ENCODE measurements at regions not wholly inside any gene's neighbourhood (a gene's known extent, or its start where the extent isn't known, plus 50 kb on each side); places are given as distances from the start of the nearest gene placed in this dataset.

DNA sequence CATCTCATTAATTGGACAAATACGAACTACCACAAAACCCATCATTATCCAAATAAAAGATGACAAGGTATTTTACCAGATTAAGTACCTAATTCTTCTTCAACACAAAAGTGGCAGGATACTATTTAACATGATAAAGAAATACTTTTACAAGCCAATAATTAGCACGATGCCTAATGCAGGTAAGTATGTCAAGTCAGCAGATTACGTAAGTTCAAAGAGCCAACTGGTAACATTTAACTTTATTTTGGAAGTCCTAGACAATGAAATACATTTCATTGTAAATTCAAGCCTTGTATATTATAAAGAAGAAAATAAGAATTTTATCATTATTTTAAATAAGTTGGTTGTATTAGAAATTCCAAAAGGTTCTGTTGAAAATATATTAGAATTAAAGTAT is 535.3 kb upstream of the SOX9 start:
- no peaks in the 10 kb centered on the region for H3K9me3 ChIP-seq (ENCODE audit: insufficient read depth in 2 of 2, low read depth in 1 of 2, low read length in 1 of 2)
- TF ChIP-seq SAP30 (IDR thresholded peaks at IDR 0.05; ENCODE audit: insufficient read depth, insufficient replicate concordance, low read length) = no peak
- TF ChIP-seq CEBPB (IDR thresholded peaks at IDR 0.05; ENCODE audit: low read depth, low read length) = no peak
- no peak for TF ChIP-seq CTBP2 (IDR thresholded peaks at IDR 0.05; ENCODE audit: borderline replicate concordance, insufficient read depth, insufficient read length, low read length)
- TF ChIP-seq RFX5 (IDR thresholded peaks at IDR 0.05; ENCODE audit: borderline replicate concordance, low read depth, low read length) = no peak
- TF ChIP-seq JUN (IDR thresholded peaks at IDR 0.05; ENCODE audit: low read depth, low read length) = no peak
- TF ChIP-seq MAFK (IDR thresholded peaks at IDR 0.05; ENCODE audit: low read depth, low read length) = peak; percentile 85
- no peak for TF ChIP-seq PHF8 (conservative IDR thresholded peaks at IDR 0.05; ENCODE audit: low read depth, low read length)
- no peak overlapping the region for H3K14ac ChIP-seq (ENCODE audit: insufficient read length)
- no peak overlapping the region for H3K27ac ChIP-seq (ENCODE audit: low read depth, low read length)
- no peak overlapping the region for H3K4me2 ChIP-seq (ENCODE audit: insufficient read depth in 1 of 2, low read depth in 2 of 2, low read length in 2 of 2)
- ChIA-PET CTCF (ENCODE audit: partially characterized antibody) (no interaction called here), POLR2A (ENCODE audit: partially characterized antibody) (no interaction called here)
- no peaks in the 10 kb centered on the region for H3K27me3 ChIP-seq (replicated peaks in 1 of 4; ENCODE audit: control insufficient read depth in 3 of 4, extremely low read depth in 1 of 4, insufficient read depth in 3 of 4, low read length in 3 of 4)
- H4K91ac ChIP-seq (replicated peaks; ENCODE audit: insufficient read length, low read length) = no peak overlapping the region
- no peak overlapping the region for H3K23ac ChIP-seq (ENCODE audit: insufficient read length)
- WGBS, 2 experiments (ENCODE audit: extremely low coverage in 1 of 2, insufficient coverage in 1 of 2, insufficient read length in 1 of 2, insufficient replicate concordance in 2 of 2, low coverage in 1 of 2, low lambda C conversion rate in 2 of 2, missing lambda C conversion rate in 1 of 2) = 67% methylated on average over 3 of the region's 3 CpGs; no CpG with 5 or more reads in 1 of the 2 experiments
- H3K79me1 ChIP-seq (ENCODE audit: low read depth, low read length) = no peaks in the 10 kb centered on the region
- no peak overlapping the region for H3K4ac ChIP-seq (replicated peaks; ENCODE audit: insufficient read length, low read depth, low read length)
- H3K56ac ChIP-seq (replicated peaks; ENCODE audit: insufficient read length, low read depth, low read length) = no peak overlapping the region
- H3K9ac ChIP-seq (replicated peaks in 1 of 4; ENCODE audit: extremely low read depth in 1 of 4, low read depth in 3 of 4, low read length in 3 of 4) = no peak overlapping the region
- H2AK5ac ChIP-seq (ENCODE audit: low read depth, low read length) = no peak overlapping the region
- no peaks in the 10 kb centered on the region for H3K36me3 ChIP-seq (ENCODE audit: control insufficient read depth in 2 of 4, insufficient read depth in 4 of 4, low read length in 3 of 4)
- H2BK120ac ChIP-seq (replicated peaks; ENCODE audit: low read depth, low read length) = no peak overlapping the region
- no peak overlapping the region for H2BK5ac ChIP-seq (ENCODE audit: low read depth, low read length)
- H4K5ac ChIP-seq (ENCODE audit: insufficient read length, low read depth, low read length) = no peak overlapping the region
- no peak overlapping the region for H2BK12ac ChIP-seq (ENCODE audit: low read depth, low read length)
- no peak overlapping the region for H3K18ac ChIP-seq (ENCODE audit: extremely low read depth, low read length)
- no peak overlapping the region for H4K8ac ChIP-seq (ENCODE audit: extremely low read depth, insufficient read depth, low read length)
- no peak overlapping the region for H2AFZ ChIP-seq (ENCODE audit: low read length)
- no peak overlapping the region for H3K4me3 ChIP-seq (ENCODE audit: extremely low read depth in 1 of 4, insufficient read depth in 2 of 4, low read depth in 3 of 4, low read length in 4 of 4)
- no peak overlapping the region for H2BK20ac ChIP-seq (ENCODE audit: low read length)
- H3K4me1 ChIP-seq (replicated peaks in 1 of 4; ENCODE audit: control insufficient read depth in 3 of 4, insufficient read depth in 4 of 4, low read length in 3 of 4) = peaks cover 0 to 5% (median 0%) of the 10 kb centered on the region in 4 experiments; a peak in 1 of 7 replicates
- H3K79me2 ChIP-seq (ENCODE audit: control insufficient read depth in 1 of 2, insufficient read depth in 2 of 2, low read length in 2 of 2) = no peaks in the 10 kb centered on the region
- no peaks in the 10 kb centered on the region for H4K20me1 ChIP-seq (replicated peaks in 1 of 2; ENCODE audit: control insufficient read depth in 1 of 2, insufficient read depth in 2 of 2, low read length in 2 of 2)
- no peaks in the 10 kb centered on the region for H3K23me2 ChIP-seq (ENCODE audit: low read depth, low read length)
- no peak overlapping the region for H2BK15ac ChIP-seq (ENCODE audit: low read length)
- FAIRE-seq (no peak), DNase-seq (ENCODE audit: low read depth in 1 of 2, low spot score in 2 of 2) (no peak)
